ENCODE measurements at regions not wholly inside any gene's neighbourhood (a gene's known extent, or its start where the extent isn't known, plus 50 kb on each side); places are given as distances from the start of the nearest gene placed in this dataset.
"Not testable (repeated sequence)": the region's sequence is repeated elsewhere in the genome, so short reads cannot be mapped to it uniquely, and the experiment has no call there.

DNA sequence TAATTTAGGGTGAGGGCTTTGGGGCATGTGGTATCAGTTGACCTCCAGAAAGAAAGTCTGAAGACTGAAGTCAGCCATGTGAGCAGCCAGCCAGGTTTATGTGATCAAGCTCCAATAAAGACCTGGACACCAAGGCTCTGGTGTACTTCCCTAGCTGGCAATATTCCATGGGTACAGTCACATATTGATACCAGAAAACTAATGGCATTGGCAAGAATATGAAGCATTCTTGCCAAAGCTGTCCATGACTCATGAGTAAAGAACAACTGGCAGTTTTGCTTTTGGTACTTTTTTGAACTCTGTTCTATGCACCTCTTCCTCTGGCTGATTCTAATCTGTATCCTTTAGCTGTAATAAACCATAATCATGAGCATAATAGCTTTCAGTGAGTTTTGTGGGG, 415.3 kb upstream of the CAMK1G start:
- Histone ChIP-seq H3K9me3 (no peaks in the 10 kb centered on the region), H3K27ac (peak overlapping the region in 2 of 4 donors; percentile 42 to 45), H3K4me1 (peaks cover 5 to 10% (median 7%) of the 10 kb centered on the region in 3 donors), H3K27me3 (no peaks in the 10 kb centered on the region), H3K4me3 (no peak overlapping the region), H3K36me3 (no peaks in the 10 kb centered on the region)
- FAIRE-seq (no peak), DNase-seq (peak in 5 of 6 donors; percentile 27 to 74 (median 70)), ATAC-seq (peak; percentile 97 to 99 (median 98))
- TF ChIP-seq, protein P1, sequence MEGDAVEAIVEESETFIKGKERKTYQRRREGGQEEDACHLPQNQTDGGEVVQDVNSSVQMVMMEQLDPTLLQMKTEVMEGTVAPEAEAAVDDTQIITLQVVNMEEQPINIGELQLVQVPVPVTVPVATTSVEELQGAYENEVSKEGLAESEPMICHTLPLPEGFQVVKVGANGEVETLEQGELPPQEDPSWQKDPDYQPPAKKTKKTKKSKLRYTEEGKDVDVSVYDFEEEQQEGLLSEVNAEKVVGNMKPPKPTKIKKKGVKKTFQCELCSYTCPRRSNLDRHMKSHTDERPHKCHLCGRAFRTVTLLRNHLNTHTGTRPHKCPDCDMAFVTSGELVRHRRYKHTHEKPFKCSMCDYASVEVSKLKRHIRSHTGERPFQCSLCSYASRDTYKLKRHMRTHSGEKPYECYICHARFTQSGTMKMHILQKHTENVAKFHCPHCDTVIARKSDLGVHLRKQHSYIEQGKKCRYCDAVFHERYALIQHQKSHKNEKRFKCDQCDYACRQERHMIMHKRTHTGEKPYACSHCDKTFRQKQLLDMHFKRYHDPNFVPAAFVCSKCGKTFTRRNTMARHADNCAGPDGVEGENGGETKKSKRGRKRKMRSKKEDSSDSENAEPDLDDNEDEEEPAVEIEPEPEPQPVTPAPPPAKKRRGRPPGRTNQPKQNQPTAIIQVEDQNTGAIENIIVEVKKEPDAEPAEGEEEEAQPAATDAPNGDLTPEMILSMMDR (IDR thresholded peaks at IDR 0.05), result no peak
- intact Hi-C loops (cut with DNase I), result no loop called here

DNA sequence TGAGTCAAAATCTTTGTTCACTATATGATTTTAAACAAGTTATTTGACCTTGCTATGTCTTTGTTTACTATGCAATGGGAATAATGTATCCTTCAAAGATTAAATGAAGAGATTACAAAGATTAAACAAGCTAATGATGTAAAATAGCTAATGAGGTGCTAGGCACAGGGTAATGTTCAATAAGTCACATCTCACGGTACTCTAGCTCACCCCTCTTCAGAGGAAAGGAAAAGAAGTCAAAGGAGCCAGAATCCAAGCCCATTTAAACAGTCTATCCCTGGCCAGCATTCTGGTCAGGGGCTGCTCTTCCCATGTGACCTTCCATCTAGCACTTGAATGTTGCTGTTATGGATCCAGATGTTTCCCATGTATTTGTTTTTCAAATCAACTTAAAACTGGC, 412.4 kb upstream of the CAMK1G start:
- TF ChIP-seq, protein P1 (IDR thresholded peaks at IDR 0.05), result no peak
- FAIRE-seq (no peak), ATAC-seq (no peak), DNase-seq (no peak)
- WGBS, 2 donors, result 0% methylated on average over 1 of the region's 1 CpG
- H3K27ac ChIP-seq, result no peak overlapping the region
- no peaks in the 10 kb centered on the region for H3K27me3 ChIP-seq
- no peaks in the 10 kb centered on the region for H3K9me3 ChIP-seq
- intact Hi-C loops (cut with DNase I), result no loop called here
- H3K4me3 ChIP-seq, result no peak overlapping the region
- no peaks in the 10 kb centered on the region for H3K36me3 ChIP-seq
- H3K4me1 ChIP-seq, result peaks cover 5 to 10% (median 7%) of the 10 kb centered on the region in 3 donors

DNA sequence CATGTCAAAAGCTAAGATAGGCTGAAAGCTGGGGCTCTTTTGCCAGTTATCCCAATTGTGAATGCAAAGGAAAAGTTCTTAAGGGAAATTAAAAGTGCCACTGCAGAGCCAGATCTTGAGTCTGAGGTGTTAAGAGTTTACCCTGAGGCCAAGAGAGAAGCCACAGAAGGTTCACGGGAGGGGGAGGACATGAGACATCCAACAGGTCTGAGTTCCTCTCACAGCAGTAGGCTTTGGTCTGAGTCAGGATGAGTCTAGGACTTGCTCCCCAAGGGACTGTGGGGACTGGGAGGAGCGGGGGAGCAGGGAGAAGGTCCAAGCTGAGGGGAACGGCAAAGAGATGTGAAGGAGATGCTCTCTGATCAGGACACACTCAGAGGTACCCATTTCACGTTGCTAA, 411.2 kb upstream of the CAMK1G start:
- H3K4me3 ChIP-seq, result no peak overlapping the region
- no peak overlapping the region for H3K27ac ChIP-seq
- H3K9me3 ChIP-seq, result no peaks in the 10 kb centered on the region
- no peaks in the 10 kb centered on the region for H3K27me3 ChIP-seq
- FAIRE-seq (no peak), DNase-seq (no peak), ATAC-seq (no peak)
- H3K36me3 ChIP-seq, result no peaks in the 10 kb centered on the region
- TF ChIP-seq, protein P1 (IDR thresholded peaks at IDR 0.05), result no peak
- H3K4me1 ChIP-seq, result peaks cover 5 to 10% (median 7%) of the 10 kb centered on the region in 3 donors
- intact Hi-C loops (cut with DNase I), result no loop called here
- 91 to 93% methylated on average over 4 of the region's 4 CpGs for WGBS, 2 donors

DNA sequence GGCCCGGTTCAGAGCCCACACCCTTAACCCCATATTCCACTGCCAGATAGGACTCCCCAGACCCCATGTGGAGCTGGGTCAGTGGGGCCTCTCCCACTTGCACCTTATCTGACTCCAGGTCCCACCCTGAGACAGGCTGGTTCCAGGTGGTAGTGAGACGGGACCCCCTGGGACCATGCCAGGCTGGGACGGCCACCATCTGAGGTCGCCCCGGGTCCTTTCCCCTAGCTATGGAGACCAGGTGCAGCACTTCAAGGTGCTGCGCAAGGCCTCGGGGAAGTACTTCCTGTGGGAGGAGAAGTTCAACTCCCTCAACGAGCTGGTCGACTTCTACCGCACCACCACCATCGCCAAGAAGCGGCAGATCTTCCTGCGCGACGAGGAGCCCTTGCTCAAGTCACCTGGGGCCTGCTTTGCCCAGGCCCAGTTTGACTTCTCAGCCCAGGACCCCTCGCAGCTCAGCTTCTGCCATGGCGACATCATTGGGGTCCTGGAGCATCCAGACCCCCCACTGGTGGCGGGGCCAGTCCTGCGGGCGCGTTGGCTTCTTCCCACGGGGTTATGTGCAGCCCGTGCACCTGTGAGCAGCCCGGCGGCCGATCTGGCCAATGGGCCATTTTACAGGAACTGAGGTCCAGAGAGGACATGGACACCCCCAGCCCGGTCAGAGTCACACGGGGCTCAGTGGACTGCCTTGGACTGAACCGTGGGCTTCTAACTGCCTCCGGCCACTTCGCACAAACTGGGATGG, 410.5 kb upstream of the CAMK1G start:
- H3K4me1 ChIP-seq; H3K27ac ChIP-seq; H3K4me3 ChIP-seq; FAIRE-seq; intact Hi-C loops (cut with DNase I); H3K9me3 ChIP-seq; H3K36me3 ChIP-seq; ATAC-seq; H3K27me3 ChIP-seq: not testable (repeated sequence)
- peak in 1 of 6 donors; percentile 73 for DNase-seq
- 92 to 94% methylated on average over 29 to 31 of the region's 31 CpGs for WGBS, 2 donors

DNA sequence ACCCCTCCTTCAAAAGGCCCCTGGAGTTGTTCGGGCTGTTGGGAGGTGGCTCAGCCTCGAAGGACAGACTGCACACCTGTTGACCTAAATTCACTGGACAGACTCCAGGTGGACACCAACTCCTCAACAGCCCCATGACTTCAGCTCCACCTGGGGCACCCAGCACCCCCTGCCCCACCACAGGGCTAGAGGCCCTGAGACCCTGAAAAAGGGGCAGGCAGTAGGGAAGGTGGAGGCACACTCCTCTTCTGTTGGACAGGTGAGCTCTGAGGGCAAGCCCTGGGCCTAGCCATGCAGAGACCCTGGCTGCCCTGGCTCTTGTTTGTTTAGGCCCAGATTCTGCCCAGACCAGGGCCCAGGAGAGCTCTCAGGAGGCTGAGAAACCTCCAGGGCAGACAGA, 409.7 kb upstream of the CAMK1G start:
- H3K9me3 ChIP-seq; ATAC-seq; H3K36me3 ChIP-seq; H3K4me1 ChIP-seq; FAIRE-seq; H3K27me3 ChIP-seq; H3K4me3 ChIP-seq; intact Hi-C loops (cut with DNase I); H3K27ac ChIP-seq; DNase-seq: not testable (repeated sequence)
- WGBS, 2 donors, result 74 to 93% methylated on average over 2 of the region's 2 CpGs

DNA sequence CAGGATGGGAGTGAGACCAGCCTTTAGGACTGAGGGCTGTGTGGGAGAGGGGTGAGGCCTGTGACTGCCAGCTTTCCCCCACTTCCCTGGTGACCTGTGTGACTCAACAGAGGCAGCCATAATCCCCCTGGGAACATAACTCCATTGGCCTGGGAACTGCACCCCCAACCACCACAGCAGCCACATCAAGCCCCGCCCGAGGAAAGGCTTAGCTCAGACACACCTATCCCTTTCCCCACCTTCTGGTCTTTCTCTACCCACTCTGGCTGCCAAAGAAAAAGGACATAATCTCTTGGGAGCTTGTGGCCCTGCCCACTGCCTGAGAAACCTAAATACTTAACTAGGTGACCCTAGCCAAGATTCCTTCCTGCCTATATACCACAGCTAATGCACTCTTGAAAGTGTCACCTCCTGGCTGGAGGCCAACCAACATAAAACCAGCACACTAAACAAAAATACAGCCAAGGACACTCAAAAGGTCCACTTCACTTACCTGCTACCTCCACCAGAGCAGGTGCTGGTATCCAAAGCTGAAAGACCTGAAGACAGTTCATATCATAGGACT, 406.6 kb upstream of the CAMK1G start:
- Histone ChIP-seq H3K27me3 (no peaks in the 10 kb centered on the region), H3K9me3 (no peaks in the 10 kb centered on the region), H3K4me3 (no peak overlapping the region), H3K4me1 (no peaks in the 10 kb centered on the region), H3K27ac (no peak overlapping the region), H3K36me3 (no peaks in the 10 kb centered on the region)
- DNase-seq (no peak), FAIRE-seq (no peak), ATAC-seq (no peak)
- WGBS, 2 donors, result 96 to 100% methylated on average over 2 of the region's 2 CpGs
- intact Hi-C loops (cut with DNase I), result no loop called here
- TF ChIP-seq, protein P1 (IDR thresholded peaks at IDR 0.05), result no peak
